H4 (cell line): ENCODE measurements at regions not wholly inside any gene's neighbourhood (a gene's known extent, or its start where the extent isn't known, plus 50 kb on each side); places are given as distances from the start of the nearest gene placed in this dataset.
A peak's percentile ranks its signal among the peaks of the same experiment; 100 is the strongest.
"Not testable (repeated sequence)": the region's sequence is repeated elsewhere in the genome, so short reads cannot be mapped to it uniquely, and the experiment has no call there.

Experiments used
- DNase-seq: peaks from one replicate; pipeline ENCODE4 v3.0.0-alpha.2; 2015; ENCODE audit warnings: low spot score

- peak; percentile 9 for DNase-seq
Observed at GRCh38 chr5:23977997-23978396, 470.6 kb downstream of the PRDM9 start.

DNA sequence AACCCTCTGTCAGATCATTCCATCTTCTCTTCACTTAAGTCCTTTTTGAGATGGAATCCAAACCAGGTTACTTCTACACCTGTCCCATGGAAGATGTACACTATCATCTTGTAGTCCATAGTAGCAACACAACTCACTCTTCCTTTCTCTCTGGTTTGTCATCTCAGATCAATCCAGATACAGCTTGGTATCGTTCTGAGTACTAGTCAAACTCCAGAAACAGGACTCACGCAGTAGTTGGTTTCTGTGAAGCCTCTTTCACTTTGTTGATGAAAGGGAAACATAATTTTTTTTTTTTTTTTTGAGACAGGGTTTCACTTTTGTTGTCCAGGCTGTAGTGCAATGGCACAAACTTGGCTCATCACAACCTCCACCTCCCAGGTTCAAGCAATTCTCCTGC lies 484.0 kb downstream of the PRDM9 start:
- no peak for DNase-seq

DNA sequence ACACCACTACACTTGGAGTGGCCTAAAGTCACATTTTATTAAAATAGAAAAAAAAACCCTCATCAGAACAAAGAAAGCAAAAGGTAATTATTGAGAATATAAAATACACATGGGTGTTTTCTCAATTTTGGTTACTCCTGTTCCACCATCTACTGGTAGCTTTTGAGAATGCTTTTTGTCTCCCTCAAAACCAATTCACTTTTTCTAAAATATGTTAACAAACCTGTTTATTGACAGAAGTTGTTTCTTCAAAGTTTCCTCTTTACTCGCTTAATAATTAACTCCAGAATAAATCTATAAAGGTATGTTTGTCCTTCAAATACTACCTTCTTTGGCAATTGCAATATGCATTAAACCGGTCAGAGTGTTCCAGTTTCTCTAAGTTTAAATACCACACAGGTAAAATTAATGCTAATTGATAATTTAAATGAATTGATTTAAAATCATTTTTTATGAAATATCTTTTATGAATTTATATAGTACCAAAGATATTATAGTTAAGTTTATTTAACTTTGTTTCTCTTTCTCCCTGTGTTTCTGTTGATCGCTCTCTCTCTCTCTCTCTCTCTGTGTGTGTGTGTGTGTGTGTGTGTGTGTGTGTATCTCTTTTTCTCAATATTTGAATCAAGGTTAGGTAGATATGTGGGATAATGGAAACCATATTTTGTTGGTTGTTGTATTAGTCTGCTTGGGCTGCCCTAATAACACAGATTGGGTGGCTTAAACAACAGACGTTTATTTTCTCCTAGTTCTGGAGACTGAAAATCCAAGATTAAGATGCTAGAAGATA lies 487.4 kb downstream of the PRDM9 start:
- no peak for DNase-seq

DNA sequence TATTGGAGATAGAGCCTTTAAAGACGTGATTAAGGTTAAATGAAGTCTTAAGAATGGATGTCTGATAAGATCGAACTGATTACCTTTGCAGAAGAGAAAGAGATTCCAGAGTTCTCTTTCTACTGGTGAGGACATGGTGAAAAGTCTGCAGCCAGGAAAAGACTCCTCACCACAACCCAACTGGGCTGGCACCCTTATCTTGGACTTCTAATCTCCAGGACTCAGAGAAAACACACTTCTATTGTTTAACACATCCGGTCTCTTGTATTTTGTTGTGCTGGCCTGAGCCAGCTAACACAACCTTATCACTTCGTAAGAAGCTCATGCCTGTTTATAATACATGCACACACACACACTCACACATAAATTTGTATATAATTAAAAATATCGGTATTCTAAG lies 489.1 kb downstream of the PRDM9 start:
- no peak for DNase-seq

DNA sequence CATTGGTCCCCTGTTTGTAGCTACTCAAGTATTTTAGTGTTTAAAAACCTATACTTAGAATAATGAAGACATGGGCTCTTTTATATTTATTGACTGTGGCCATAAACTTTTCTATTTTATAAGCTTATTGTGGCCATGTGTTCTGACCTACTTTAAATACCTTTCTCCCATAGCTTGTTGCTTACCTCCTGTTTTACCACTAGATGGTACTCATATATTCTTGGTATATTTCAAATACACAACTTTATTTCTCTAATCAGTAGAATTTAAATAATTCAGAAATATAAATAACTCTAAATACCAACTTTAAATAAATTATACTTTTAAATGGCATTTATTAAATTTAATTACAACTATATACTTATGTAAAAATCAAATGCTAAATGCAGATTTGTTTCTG lies 498.0 kb downstream of the PRDM9 start:
- no peak for DNase-seq

GRCh38 chr5:24017710-24018109 lies 510.3 kb downstream of the PRDM9 start:
- DNase-seq: not testable (repeated sequence)

GRCh38 chr5:24026288-24026687 lies 518.9 kb downstream of the PRDM9 start:
- DNase-seq: no peak

GRCh38 chr5:24042688-24043087 lies 535.3 kb downstream of the PRDM9 start:
- no peak for DNase-seq

DNA sequence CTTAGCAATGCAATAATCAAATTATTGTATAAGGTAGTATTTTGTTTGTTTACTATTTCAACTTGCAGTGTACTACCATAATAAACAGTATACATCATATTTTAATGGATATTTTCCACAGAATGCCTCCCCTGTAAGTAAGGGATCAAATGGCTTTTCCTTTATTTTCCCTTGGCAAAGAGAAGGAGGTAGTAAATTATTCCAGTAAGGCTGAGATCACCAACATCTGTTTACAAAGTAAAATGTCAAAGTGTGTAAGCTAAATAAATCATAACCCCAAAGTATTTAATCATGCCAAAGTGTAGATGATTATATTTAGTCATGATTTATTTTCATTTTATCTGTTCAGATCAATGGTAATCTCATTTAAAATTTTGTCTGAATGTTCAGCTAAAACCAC lies 537.6 kb downstream of the PRDM9 start:
- no peak for DNase-seq

- DNase-seq: no peak
Observed at GRCh38 chr5:24053737-24054136, 546.3 kb downstream of the PRDM9 start.

GRCh38 chr5:24059006-24059405 lies 551.6 kb downstream of the PRDM9 start:
- DNase-seq: no peak

- DNase-seq: no peak
Observed at GRCh38 chr5:24059716-24060115, 552.3 kb downstream of the PRDM9 start.

DNA sequence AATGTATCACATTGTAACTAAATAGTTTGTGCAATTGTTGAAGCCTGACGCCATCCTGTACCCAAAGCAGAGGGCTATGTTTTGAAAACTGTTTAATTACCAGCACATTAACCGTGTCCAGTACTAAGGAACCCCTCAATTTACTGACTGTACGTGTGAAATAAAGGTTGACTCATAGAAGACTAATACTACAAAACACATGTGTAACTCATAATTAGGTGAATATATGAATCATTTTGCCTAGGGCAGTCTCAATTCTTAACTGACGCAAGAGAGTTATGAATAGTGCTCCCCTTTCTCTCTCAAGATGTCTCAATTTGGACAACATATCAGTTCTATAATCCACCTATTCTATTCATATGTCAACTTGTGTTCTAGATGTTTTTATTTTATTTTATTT lies 558.4 kb downstream of the PRDM9 start:
- DNase-seq: no peak

DNA sequence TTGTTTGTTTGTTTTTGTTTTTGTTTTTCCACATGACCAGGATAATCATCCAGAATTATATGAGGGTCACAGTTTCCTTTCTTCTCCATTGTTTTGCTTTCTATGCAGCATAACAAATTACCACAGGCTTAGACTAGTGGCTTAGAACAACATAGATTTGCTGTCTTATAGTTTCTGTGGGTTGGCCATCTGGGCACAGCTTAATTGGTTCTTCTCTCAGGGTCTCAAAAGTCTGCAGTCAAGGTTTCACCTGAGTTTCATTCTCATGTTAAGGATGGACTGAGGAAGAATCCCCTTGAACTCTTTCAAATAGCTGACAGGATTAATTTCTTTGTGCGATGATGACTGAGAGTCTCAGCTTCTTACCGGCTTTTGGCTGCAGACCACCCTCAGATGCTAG lies 559.8 kb downstream of the PRDM9 start:
- DNase-seq: no peak

DNA sequence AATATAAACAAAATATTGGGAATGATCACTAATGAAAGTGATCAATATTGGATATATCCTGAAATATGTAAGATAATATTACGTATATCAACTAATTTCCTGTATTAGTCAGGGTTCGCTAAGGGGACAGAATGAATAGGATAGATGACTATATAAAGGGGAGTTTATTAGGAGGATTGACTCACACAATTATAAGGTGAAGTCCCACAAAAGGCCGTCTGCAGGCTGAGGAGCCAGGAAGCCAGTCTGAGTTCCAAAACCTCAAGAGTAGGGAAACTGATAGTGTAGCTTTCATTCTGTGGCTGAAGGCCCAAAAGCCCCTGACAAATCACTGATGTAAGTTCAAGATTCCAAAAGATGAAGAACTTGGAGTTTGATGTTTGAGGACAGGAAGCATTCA lies 561.1 kb downstream of the PRDM9 start:
- no peak for DNase-seq

- no peak for DNase-seq
Observed at GRCh38 chr5:24073107-24073506, 565.7 kb downstream of the PRDM9 start.

- DNase-seq: no peak
Observed at GRCh38 chr5:24080046-24080445, 564.7 kb downstream of the CDH10 start.

GRCh38 chr5:24094081-24094679 lies 550.6 kb downstream of the CDH10 start:
- DNase-seq: peak; percentile 78

DNA sequence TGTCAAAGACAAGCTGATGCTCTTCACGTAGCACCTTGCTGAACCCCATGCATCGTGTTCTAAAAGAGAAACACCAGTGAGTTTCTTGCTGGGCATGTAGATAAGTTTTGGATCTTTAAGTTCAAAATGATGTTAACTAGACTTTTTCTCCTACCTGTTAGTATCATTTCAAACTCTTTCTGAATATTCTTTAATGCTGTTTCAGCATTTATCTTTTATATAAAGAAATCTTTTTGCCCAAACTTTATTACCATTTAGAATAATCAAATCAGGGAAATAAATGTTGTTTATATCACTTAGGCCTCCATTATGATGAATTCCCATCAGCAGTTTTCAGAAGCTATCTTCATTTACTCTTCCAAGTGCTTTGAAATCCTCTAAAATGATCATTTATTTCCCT lies 542.8 kb downstream of the CDH10 start:
- DNase-seq: no peak

GRCh38 chr5:24103451-24104023 lies 541.2 kb downstream of the CDH10 start:
- no peak for DNase-seq

GRCh38 chr5:24110004-24110615 lies 534.7 kb downstream of the CDH10 start:
- DNase-seq: peak; percentile 62

GRCh38 chr5:24112420-24112819 lies 532.4 kb downstream of the CDH10 start:
- DNase-seq: no peak

DNA sequence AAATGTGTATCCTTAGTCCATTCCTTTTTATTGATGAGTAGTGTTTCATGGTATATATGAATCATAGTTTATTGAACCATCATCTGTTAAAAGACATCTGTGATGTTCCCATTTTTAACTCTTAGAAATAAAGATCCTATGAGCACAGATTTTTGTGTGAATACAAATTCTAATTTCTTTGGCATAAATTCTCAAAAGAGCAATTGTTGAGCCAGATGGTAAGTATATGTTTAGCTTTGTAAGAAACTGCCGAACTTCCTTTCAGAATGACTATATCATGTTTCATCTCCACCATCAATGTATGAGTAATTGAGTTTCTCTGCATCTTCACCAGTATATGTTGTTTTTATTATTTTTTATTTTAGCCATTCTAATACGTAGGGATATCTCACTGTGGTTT lies 526.4 kb downstream of the CDH10 start:
- DNase-seq: no peak
